Caco-2 (cell line): ENCODE measurements at regions not wholly inside any gene's neighbourhood (a gene's known extent, or its start where the extent isn't known, plus 50 kb on each side); places are given as distances from the start of the nearest gene placed in this dataset.

Source experiments
- BruUV-seq: library from RNA; stranded (reverse); fragments of 400-500 nt; replicated peaks from 2 replicates; lab custom pipeline; 2021; lab: Mats Ljungman, UMichigan
- CTCF ChIA-PET: fragments of 300-600 bp; sonication (Branson Sonifier 250); formaldehyde crosslinking; loops from one replicate; lab custom pipeline; 2022; ENCODE audit warnings: antibody characterized with exemption; lab: Charles Lee
- POLR2A ChIA-PET: fragments of 300-600 bp; sonication (Branson Sonifier 250); formaldehyde crosslinking; loops from one replicate; lab custom pipeline; 2022; ENCODE audit warnings: antibody characterized with exemption; lab: Charles Lee
- DNase-seq, 2 experiments: peaks; one replicate each; pipeline versions ENCODE4 v3.0.0 to v3.0.0-alpha.2; 2020 to 2022
- H3K27me3 ChIP-seq: replicated peaks from 2 replicates; pipeline ENCODE4 v1.6.0; 2011; ENCODE audit warnings: low read length; ENCODE audit not compliant: control insufficient read depth, insufficient read depth
- H3K36me3 ChIP-seq: 2 replicates; pipeline ENCODE4 v1.5.1; 2011; ENCODE audit warnings: low read length; ENCODE audit not compliant: control insufficient read depth, insufficient read depth
- H3K4me1 ChIP-seq: fragments of 250-450 bp; sonication (Bioruptor Pico); 2 replicates; pipeline ENCODE4 v1.5.1; 2020; ENCODE audit warnings: mild to moderate bottlenecking
- H3K4me3 ChIP-seq: 2 replicates; pipeline ENCODE4 v1.5.1; 2011; ENCODE audit warnings: low read depth, mild to moderate bottlenecking, control low read depth, low read length
- H3K9me3 ChIP-seq: fragments of 250-450 bp; sonication (Bioruptor Pico); 2 replicates; pipeline ENCODE4 v1.5.1; 2020; ENCODE audit warnings: mild to moderate bottlenecking, moderate library complexity
- H3K27ac Mint-ChIP-seq: one replicate; pipeline ENCODE4 v1.8.0; 2022; ENCODE audit warnings: mixed read lengths; ENCODE audit not compliant: unreplicated experiment
- H3K27me3 Mint-ChIP-seq: one replicate; pipeline ENCODE4 v1.8.0; 2022; ENCODE audit warnings: mixed read lengths; ENCODE audit not compliant: insufficient read depth, unreplicated experiment
- H3K36me3 Mint-ChIP-seq: one replicate; pipeline ENCODE4 v1.8.0; 2022; ENCODE audit warnings: mild to moderate bottlenecking, mixed read lengths; ENCODE audit not compliant: insufficient read depth, unreplicated experiment
- H3K4me1 Mint-ChIP-seq: one replicate; pipeline ENCODE4 v1.8.0; 2022; ENCODE audit warnings: low read depth, mixed read lengths; ENCODE audit not compliant: unreplicated experiment
- H3K4me3 Mint-ChIP-seq: one replicate; pipeline ENCODE4 v1.8.0; 2022; ENCODE audit warnings: mild to moderate bottlenecking, moderate library complexity, mixed read lengths; ENCODE audit not compliant: unreplicated experiment
- H3K9me3 Mint-ChIP-seq: one replicate; pipeline ENCODE4 v1.8.0; 2022; ENCODE audit warnings: mixed read lengths; ENCODE audit not compliant: unreplicated experiment
- CTCF ChIP-seq, 2 experiments: fragments of 200-600 bp in 1 of 2; IDR thresholded peaks; 1 replicate in 1 of 2; 2 replicates in 1 of 2; pipeline versions ENCODE4 v1.5.1 to v1.8.0; 2011 to 2022; ENCODE audit warnings: antibody characterized with exemption in 1 of 2, control low read depth in 1 of 2, inconsistent platforms in 1 of 2, low read depth in 1 of 2, low read length in 1 of 2, mild to moderate bottlenecking in 1 of 2, moderate library complexity in 1 of 2; ENCODE audit not compliant: insufficient read depth in 1 of 2, severe bottlenecking in 1 of 2, unreplicated experiment in 1 of 2
- intact Hi-C: fragments of 100-400 bp; cut with micrococcal nuclease; formaldehyde crosslinking; loops from one replicate; pipeline ENCODE4 v1.10.0; 2022; ENCODE audit not compliant: unreplicated experiment

GRCh38 chr5:96079962-96080361 is 118.3 kb upstream of the ELL2 start:
- no peak overlapping the region for H3K4me3 Mint-ChIP-seq
- TF ChIP-seq CTCF (IDR thresholded peaks at IDR 0.05; ENCODE audit: insufficient read depth in 1 of 2, low read depth in 1 of 2, low read length in 1 of 2, severe bottlenecking in 1 of 2, unreplicated experiment in 1 of 2): no peak
- Histone ChIP-seq H3K27me3 (no peaks in the 10 kb centered on the region), H3K36me3 (no peaks in the 10 kb centered on the region), H3K4me1 (peaks cover 4% of the 10 kb centered on the region), H3K9me3 (no peaks in the 10 kb centered on the region), H3K4me3 (no peak overlapping the region)
- no peak overlapping the region for H3K27ac Mint-ChIP-seq
- ChIA-PET POLR2A (no interaction called here), CTCF (no interaction called here)
- DNase-seq: no peak
- BruUV-seq: no TSS peak
- no peaks in the 10 kb centered on the region for H3K27me3 Mint-ChIP-seq
- H3K9me3 Mint-ChIP-seq: no peaks in the 10 kb centered on the region
- no peaks in the 10 kb centered on the region for H3K36me3 Mint-ChIP-seq
- intact Hi-C loops: no loop called here
- peaks cover 13% of the 10 kb centered on the region for H3K4me1 Mint-ChIP-seq

GRCh38 chr5:96079075-96079474 is 117.4 kb upstream of the ELL2 start:
- no peak overlapping the region for H3K27ac Mint-ChIP-seq
- CTCF ChIA-PET: no interaction called here
- Histone ChIP-seq H3K27me3 (no peaks in the 10 kb centered on the region), H3K9me3 (no peaks in the 10 kb centered on the region), H3K4me3 (no peak overlapping the region), H3K36me3 (no peaks in the 10 kb centered on the region), H3K4me1 (peaks cover 11% of the 10 kb centered on the region)
- peaks cover 21% of the 10 kb centered on the region for H3K4me1 Mint-ChIP-seq
- no peak for TF ChIP-seq CTCF (IDR thresholded peaks at IDR 0.05; ENCODE audit: insufficient read depth in 1 of 2, low read depth in 1 of 2, low read length in 1 of 2, severe bottlenecking in 1 of 2, unreplicated experiment in 1 of 2)
- no peak overlapping the region for H3K4me3 Mint-ChIP-seq
- no peaks in the 10 kb centered on the region for H3K36me3 Mint-ChIP-seq
- POLR2A ChIA-PET: no interaction called here
- H3K9me3 Mint-ChIP-seq: no peaks in the 10 kb centered on the region
- no peaks in the 10 kb centered on the region for H3K27me3 Mint-ChIP-seq
- no TSS peak for BruUV-seq
- intact Hi-C loops: no loop called here
- DNase-seq: no peak

- CTCF ChIA-PET: no interaction called here
- no peaks in the 10 kb centered on the region for H3K9me3 ChIP-seq
- no peak for TF ChIP-seq CTCF (IDR thresholded peaks at IDR 0.05; ENCODE audit: insufficient read depth in 1 of 2, low read depth in 1 of 2, low read length in 1 of 2, severe bottlenecking in 1 of 2, unreplicated experiment in 1 of 2)
- no peak overlapping the region for H3K4me3 ChIP-seq
- Mint-ChIP-seq H3K36me3 (no peaks in the 10 kb centered on the region), H3K27me3 (no peaks in the 10 kb centered on the region), H3K4me3 (no peak overlapping the region), H3K9me3 (no peaks in the 10 kb centered on the region), H3K27ac (no peak overlapping the region), H3K4me1 (peaks cover 22% of the 10 kb centered on the region)
- DNase-seq: no peak
- H3K36me3 ChIP-seq: no peaks in the 10 kb centered on the region
- no TSS peak for BruUV-seq
- peaks cover 11% of the 10 kb centered on the region for H3K4me1 ChIP-seq
- POLR2A ChIA-PET: no interaction called here
- intact Hi-C loops: no loop called here
- H3K27me3 ChIP-seq: no peaks in the 10 kb centered on the region
Observed at GRCh38 chr5:96076451-96076850, 114.8 kb upstream of the ELL2 start.
